ENCODE measurements at regions not wholly inside any gene's neighbourhood (a gene's known extent, or its start where the extent isn't known, plus 50 kb on each side); places are given as distances from the start of the nearest gene placed in this dataset.
A peak's percentile ranks its signal among the peaks of the same experiment; 100 is the strongest.

DNA sequence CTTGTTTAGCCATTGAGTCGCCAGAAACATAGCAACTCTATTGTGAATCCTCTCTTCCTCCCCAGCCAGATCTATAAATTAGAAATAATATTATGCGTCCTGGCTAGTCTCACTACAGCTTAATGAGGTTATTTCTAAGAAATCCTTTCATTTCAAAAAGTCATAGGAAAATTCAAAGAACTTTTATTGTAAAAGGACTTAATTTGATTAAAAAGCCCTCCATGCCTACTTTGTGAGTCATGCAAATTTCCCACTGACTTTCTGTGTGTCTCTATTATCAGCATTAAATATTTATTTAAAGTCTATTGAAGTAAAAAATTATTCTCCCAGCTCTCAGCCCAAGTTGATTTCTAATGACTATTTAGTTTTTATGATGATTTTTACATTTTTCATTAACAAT, 160.7 kb downstream of the PHLDA1 start:
- DNase-seq (ENCODE audit: low read depth), result no peak
- TF ChIP-seq, protein P1, sequence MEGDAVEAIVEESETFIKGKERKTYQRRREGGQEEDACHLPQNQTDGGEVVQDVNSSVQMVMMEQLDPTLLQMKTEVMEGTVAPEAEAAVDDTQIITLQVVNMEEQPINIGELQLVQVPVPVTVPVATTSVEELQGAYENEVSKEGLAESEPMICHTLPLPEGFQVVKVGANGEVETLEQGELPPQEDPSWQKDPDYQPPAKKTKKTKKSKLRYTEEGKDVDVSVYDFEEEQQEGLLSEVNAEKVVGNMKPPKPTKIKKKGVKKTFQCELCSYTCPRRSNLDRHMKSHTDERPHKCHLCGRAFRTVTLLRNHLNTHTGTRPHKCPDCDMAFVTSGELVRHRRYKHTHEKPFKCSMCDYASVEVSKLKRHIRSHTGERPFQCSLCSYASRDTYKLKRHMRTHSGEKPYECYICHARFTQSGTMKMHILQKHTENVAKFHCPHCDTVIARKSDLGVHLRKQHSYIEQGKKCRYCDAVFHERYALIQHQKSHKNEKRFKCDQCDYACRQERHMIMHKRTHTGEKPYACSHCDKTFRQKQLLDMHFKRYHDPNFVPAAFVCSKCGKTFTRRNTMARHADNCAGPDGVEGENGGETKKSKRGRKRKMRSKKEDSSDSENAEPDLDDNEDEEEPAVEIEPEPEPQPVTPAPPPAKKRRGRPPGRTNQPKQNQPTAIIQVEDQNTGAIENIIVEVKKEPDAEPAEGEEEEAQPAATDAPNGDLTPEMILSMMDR (conservative IDR thresholded peaks at IDR 0.05; ENCODE audit: low read depth, low read length), result no peak
- no peak overlapping the region for H3K4me3 ChIP-seq (ENCODE audit: low read depth, low read length)

DNA sequence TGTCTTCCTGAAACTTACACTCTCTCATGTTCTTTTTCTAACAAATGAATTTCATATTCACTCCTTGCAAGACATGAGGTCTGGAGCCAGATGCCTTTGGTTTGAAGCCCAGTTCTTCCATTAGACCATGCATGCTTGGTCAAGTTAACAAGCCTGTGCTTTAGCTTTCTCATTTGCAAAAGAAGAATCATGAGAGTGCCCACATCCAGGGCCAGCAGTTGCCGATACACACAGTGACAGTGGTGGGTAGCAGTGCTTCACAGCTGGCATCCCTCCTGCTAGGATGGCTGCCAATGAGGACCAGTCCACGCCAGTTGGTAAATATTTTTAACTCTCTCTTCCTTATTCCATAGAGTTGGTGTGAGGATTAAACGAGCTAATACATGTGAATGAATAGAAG, 163.1 kb downstream of the PHLDA1 start:
- no peak for DNase-seq (ENCODE audit: low read depth)
- no peak overlapping the region for H3K4me3 ChIP-seq (ENCODE audit: low read depth, low read length)
- TF ChIP-seq, protein P1 (conservative IDR thresholded peaks at IDR 0.05; ENCODE audit: low read depth, low read length), result no peak

DNA sequence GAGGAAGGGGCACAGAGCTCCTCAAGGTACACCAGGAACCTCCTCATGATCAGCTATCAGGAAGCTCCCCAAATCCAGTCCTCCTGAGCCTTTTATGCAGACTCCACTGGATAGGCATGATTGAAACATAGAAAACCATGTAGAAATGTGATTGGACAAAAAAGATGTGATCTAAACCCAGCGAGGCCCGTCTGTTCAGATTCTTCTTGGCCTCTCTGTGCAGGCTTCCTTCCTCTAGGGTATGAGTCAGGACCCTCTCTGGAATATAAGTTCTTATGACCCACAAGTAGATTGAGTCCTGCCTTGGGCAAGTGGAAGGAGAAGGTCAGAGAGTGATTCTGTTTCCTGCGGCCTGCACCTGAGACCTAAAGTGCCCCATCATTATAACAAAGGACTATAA, 166.3 kb downstream of the PHLDA1 start:
- no peak overlapping the region for H3K4me3 ChIP-seq (ENCODE audit: low read depth, low read length)
- no peak for DNase-seq (ENCODE audit: low read depth)
- TF ChIP-seq, protein P1 (conservative IDR thresholded peaks at IDR 0.05; ENCODE audit: low read depth, low read length), result no peak

DNA sequence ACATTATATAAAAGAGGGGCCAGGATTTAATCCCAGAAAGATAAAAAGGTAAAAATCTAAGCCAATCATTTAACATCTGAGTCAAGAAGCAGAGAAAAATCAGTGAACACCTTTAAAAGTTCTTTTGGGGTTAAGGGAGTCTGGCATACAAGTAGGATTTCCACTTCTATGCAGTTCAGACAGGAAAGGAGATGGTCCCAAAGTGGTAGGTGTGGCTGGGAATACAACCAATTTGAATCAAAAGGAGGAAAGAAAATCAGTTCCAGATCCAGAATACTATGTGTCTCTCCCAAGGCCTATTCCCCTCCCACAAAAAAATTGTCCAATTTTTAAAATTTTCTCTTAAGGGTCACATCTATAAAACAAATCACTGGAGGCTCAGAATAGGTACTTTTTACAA, 167.4 kb downstream of the PHLDA1 start:
- no peak overlapping the region for H3K4me3 ChIP-seq (ENCODE audit: low read depth, low read length)
- TF ChIP-seq, protein P1 (conservative IDR thresholded peaks at IDR 0.05; ENCODE audit: low read depth, low read length), result no peak
- DNase-seq (ENCODE audit: low read depth), result no peak

DNA sequence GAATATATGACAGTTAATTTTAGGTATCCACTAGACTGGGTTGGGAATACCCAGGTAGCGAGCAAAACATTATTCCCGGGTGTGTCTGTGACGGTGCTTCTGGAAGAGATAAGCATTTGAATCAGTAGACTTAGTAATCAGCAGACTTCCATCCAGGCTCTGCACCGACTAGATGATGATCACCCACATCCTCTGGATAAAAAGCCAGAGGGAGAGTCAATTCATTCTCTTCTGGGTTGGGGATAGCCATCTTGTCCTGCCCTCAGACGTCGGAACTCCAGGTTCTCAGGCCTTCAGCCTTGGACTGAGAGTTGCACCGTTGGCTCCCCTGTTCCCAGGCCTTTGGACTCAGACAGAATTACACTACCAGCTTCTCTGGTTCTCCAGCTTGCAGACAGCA, 168.0 kb downstream of the PHLDA1 start:
- no peak for DNase-seq (ENCODE audit: low read depth)
- no peak overlapping the region for H3K4me3 ChIP-seq (ENCODE audit: low read depth, low read length)
- TF ChIP-seq, protein P1 (conservative IDR thresholded peaks at IDR 0.05; ENCODE audit: low read depth, low read length), result no peak

DNA sequence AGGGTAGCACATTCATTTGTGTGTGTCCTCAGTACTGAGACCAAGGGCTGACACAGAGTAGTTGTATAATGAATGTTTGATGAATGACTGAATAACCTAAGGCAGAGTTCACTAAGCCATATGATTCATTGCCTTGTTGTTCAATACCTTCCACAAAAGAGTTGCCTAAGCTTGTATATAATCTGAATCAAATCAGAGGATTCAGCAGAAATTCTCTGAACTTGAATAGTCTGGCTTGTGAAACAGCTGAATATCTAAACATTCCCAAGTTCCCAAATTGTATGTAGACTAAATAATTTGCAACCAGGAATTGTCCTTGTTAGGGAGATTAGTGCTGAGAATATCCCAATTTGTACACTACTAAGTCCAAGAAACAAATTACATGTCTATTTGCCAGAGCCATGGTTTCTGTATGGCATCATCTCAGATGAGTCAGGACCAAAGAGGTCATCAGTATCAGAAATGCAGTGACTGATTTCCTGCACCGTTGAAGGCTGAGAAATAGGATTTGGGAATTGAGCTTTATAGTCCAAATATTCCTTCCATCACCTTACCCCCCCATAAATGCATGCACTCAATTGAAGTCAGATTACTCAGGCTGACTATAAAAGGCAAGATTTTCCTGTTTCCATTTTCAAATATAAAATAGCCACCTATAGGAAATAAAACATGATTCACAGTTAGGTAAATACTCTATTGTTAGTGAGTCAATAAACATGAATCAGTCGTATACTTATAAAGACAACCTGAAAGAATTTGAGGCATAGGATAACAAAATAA, 168.7 kb downstream of the PHLDA1 start:
- peak; percentile 51 for DNase-seq (ENCODE audit: low read depth)
- H3K4me3 ChIP-seq (ENCODE audit: low read depth, low read length), result no peak overlapping the region
- TF ChIP-seq, protein P1 (conservative IDR thresholded peaks at IDR 0.05; ENCODE audit: low read depth, low read length), result no peak

DNA sequence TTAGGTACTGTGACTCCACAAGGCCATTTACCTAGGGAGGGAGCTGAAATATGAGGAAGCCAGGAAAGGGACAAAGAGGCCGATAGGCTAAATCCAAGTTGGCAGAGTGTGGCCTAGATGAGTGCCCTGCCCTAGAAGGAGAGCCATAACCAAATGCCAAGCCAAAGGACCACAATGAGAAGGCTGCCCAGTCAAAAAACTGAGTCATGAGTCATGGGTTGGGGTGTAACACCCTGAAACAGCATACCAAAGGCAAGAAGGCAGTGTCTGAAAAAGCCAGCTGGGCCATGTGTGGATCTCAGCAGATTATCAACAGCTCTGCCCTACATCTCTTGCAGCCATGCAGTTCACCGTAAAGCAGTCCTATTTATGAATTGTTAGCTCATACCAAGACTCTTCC, 171.7 kb downstream of the PHLDA1 start:
- TF ChIP-seq, protein P1 (conservative IDR thresholded peaks at IDR 0.05; ENCODE audit: low read depth, low read length), result no peak
- DNase-seq (ENCODE audit: low read depth), result no peak

More for the DNA sequence above, 171.7 kb downstream of the PHLDA1 start:
- H3K4me3 ChIP-seq (ENCODE audit: low read depth, low read length), result no peak overlapping the region
